Thyroid gland (tissue), 4 donors: ENCODE measurements at regions not wholly inside any gene's neighbourhood (a gene's known extent, or its start where the extent isn't known, plus 50 kb on each side); places are given as distances from the start of the nearest gene placed in this dataset.

ENCODE experiments used
- DNase-seq, 2 donors: peaks; one replicate each; pipeline ENCODE4 v3.0.0-alpha.2; 2019
- H3K27ac ChIP-seq, 3 donors: fragments of 200-600 bp; sonication (generic); 1 replicate in 2 of 3; 2 replicates in 1 of 3; pipeline ENCODE4 v1.5.1; 2016 to 2019; ENCODE audit warnings: mild to moderate bottlenecking in 1 of 3, moderate library complexity in 1 of 3
- H3K27me3 ChIP-seq: fragments of 200-600 bp; sonication (generic); one replicate; pipeline ENCODE4 v1.5.1; 2019
- H3K36me3 ChIP-seq, 2 donors: fragments of 200-600 bp; sonication (generic); one replicate each; pipeline ENCODE4 v1.5.1; 2016 to 2019
- H3K4me1 ChIP-seq, 2 donors: fragments of 200-600 bp; sonication (generic); one replicate each; pipeline ENCODE4 v1.5.1; 2017 to 2019
- H3K4me3 ChIP-seq, 3 donors: fragments of 200-600 bp; sonication (generic); replicated peaks in 1 of 3; 1 replicate in 2 of 3; 2 replicates in 1 of 3; pipeline ENCODE4 v1.5.1; 2016; ENCODE audit warnings: mild to moderate bottlenecking in 1 of 3
- H3K9me3 ChIP-seq: fragments of 200-600 bp; sonication (generic); one replicate; pipeline ENCODE4 v1.5.1; 2017
- POLR2A ChIP-seq, 2 donors: fragments of 450-650 bp; IDR thresholded peaks; one replicate each; pipeline ENCODE4 v1.6.1; 2017; ENCODE audit warnings: antibody characterized with exemption in 2 of 2, mild to moderate bottlenecking in 2 of 2, moderate library complexity in 1 of 2
- WGBS, 2 donors: methylation state at CpG; one replicate each; pipeline ENCODE4 v1.1.5; 2017; 5-methylcytosine and 5-hydroxymethylcytosine counted together
- intact Hi-C: fragments of 100-400 bp; cut with DNase I; formaldehyde crosslinking; loops from one replicate; pipeline ENCODE4 v1.15.1; 2023
- TF ChIP-seq, protein P1 (sequence below), 6 experiments: fragments of 200-600 bp in 3 of 6; fragments of 450-650 bp in 3 of 6; sonication (generic) in 3 of 6; IDR thresholded peaks; one replicate each; pipeline ENCODE4 v1.5.1; 2016 to 2019; ENCODE audit warnings: antibody characterized with exemption in 6 of 6, mild to moderate bottlenecking in 2 of 6, inconsistent platforms in 1 of 6, moderate library complexity in 1 of 6

DNA sequence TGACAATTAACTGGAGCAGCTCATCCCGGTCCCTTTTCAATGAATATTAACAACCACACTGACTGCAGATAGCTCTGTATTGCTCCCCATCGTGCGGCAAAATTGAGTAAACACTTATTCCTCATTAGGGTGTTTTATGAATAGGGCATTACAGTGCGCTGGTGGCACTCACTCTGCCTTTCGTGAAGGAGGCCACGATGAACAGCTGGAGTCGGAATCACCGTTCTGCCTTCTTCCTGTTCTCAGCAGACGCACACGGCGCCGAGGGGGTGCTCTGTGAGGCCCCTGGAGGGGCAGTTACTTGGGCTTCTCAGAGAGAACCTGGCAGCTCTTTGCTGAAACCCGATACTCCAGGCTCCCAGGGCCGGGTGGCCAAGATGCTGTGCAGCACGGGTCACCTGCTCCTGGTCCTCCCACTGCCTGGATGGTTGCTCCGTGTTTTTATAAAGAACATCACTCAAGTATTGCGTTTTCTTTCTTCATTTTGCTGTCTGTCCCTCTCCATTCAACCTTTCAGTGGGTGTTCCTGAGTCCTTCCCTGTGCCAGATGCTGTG lies 241.9 kb downstream of the GLRX3 start:
- WGBS, 2 donors = 27 to 41% methylated on average over 16 of the region's 17 CpGs

DNA sequence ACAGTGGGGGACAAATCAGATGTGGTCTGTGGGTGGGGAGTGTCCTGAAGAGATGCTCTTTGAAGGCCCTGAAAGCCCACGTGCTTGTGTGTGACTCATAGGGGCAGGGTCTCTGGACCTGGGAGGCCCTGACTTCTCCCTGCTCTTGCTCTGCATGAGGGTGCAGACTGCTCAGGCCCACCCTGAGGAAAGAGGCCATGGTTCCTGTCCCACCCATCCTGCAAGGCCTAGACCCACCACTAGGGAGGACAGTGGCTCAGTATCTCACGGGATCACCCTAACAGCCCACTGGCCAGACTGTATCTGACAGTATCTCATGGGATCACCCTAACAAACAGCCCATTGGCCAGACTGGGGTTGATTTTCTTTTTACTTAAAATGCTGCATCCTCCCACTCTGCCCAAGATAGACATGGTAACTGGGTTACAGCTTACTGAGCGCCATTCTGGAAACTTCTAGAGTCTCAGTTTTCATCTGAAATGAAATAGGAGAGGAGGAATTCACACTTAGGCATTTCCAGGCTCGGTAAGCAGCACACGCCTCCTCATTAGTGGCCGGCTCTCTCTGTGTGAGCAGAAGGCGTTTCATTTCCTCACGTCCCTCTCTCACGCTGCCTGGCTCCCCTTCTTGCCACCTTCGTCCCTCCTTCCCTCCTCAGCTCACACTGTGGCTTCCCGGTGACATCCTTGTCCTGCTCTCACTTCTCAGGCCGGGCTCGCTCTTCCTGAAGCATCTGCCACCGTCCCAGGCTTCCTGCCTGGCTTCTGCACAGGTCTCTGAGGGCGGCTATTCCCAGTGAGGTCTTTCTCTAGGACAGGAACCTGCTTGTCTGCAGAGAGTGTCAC lies 242.6 kb downstream of the GLRX3 start:
- Histone ChIP-seq H3K4me3 (no peak overlapping the region), H3K36me3 (no peaks in the 10 kb centered on the region), H3K27me3 (no peaks in the 10 kb centered on the region), H3K4me1 (no peaks in the 10 kb centered on the region), H3K27ac (no peak overlapping the region), H3K9me3 (no peaks in the 10 kb centered on the region)
- 61 to 64% methylated on average over 15 of the region's 15 CpGs for whole genome bisulfite sequencing, 2 donors
- no peak for TF ChIP-seq POLR2A (IDR thresholded peaks at IDR 0.05)
- TF ChIP-seq, protein P1, sequence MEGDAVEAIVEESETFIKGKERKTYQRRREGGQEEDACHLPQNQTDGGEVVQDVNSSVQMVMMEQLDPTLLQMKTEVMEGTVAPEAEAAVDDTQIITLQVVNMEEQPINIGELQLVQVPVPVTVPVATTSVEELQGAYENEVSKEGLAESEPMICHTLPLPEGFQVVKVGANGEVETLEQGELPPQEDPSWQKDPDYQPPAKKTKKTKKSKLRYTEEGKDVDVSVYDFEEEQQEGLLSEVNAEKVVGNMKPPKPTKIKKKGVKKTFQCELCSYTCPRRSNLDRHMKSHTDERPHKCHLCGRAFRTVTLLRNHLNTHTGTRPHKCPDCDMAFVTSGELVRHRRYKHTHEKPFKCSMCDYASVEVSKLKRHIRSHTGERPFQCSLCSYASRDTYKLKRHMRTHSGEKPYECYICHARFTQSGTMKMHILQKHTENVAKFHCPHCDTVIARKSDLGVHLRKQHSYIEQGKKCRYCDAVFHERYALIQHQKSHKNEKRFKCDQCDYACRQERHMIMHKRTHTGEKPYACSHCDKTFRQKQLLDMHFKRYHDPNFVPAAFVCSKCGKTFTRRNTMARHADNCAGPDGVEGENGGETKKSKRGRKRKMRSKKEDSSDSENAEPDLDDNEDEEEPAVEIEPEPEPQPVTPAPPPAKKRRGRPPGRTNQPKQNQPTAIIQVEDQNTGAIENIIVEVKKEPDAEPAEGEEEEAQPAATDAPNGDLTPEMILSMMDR (IDR thresholded peaks at IDR 0.05) = no peak
- intact Hi-C loops = no loop called here
- no peak for DNase-seq

More for the DNA sequence above, 241.9 kb downstream of the GLRX3 start:
- no peak overlapping the region for H3K27ac ChIP-seq
- H3K4me3 ChIP-seq = no peak overlapping the region
- intact Hi-C loops = no loop called here
- no peaks in the 10 kb centered on the region for H3K9me3 ChIP-seq
- DNase-seq = no peak
- no peaks in the 10 kb centered on the region for H3K4me1 ChIP-seq
- TF ChIP-seq POLR2A (IDR thresholded peaks at IDR 0.05) = no peak
- TF ChIP-seq, protein P1 (IDR thresholded peaks at IDR 0.05) = no peak
- no peaks in the 10 kb centered on the region for H3K27me3 ChIP-seq
- no peaks in the 10 kb centered on the region for H3K36me3 ChIP-seq

DNA sequence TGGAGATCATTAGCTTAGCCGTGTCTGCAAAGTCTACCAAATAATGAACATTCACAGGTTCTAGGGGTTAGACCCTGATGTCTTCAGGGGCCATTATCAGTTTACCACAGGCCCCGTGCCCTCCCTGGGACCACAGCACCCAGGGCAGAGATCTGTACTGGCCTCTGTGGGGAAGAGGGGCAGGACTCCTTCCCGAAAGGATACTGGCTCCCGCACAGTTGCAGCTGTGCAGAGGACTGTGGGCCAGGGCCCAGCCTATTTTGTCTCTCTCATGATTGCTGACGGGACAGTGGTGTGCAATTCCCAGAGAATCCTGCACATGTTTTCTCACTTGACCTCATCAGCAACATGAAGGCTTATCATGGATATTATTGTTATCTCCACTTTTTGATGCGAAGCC lies 243.9 kb downstream of the GLRX3 start:
- Histone ChIP-seq H3K36me3 (no peaks in the 10 kb centered on the region), H3K4me3 (no peak overlapping the region), H3K9me3 (no peaks in the 10 kb centered on the region), H3K27me3 (no peaks in the 10 kb centered on the region), H3K4me1 (no peaks in the 10 kb centered on the region), H3K27ac (no peak overlapping the region)
- no peak for DNase-seq
- intact Hi-C loops = no loop called here
- 25 to 51% methylated on average over 4 to 6 of the region's 6 CpGs for WGBS, 2 donors
- TF ChIP-seq POLR2A (IDR thresholded peaks at IDR 0.05) = no peak
- TF ChIP-seq, protein P1 (IDR thresholded peaks at IDR 0.05) = no peak

DNA sequence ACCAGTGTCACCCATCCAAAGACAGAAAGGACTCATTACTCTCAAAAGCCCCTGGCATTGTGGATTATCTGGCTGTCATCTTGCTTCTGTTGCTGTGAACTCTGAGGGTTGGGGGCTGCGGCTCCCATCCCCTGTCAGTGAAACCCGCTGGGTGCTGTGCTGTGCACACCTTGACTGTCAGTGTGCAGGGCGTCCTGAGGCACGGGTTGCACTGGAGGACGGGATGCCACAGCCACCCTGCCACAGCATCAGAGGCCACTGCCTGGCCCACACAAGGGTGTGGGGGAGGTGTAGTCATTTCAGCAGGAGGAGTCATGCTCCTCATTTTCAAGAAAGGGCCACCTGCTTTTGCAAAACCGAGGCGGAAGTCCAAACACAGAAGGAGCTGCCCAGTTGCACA lies 245.8 kb downstream of the GLRX3 start:
- Histone ChIP-seq H3K9me3 (no peaks in the 10 kb centered on the region), H3K36me3 (no peaks in the 10 kb centered on the region), H3K27ac (no peak overlapping the region), H3K4me1 (no peaks in the 10 kb centered on the region), H3K4me3 (no peak overlapping the region), H3K27me3 (no peaks in the 10 kb centered on the region)
- intact Hi-C loops = no loop called here
- DNase-seq = no peak
- 89 to 95% methylated on average over 5 to 7 of the region's 7 CpGs for whole genome bisulfite sequencing, 2 donors
- TF ChIP-seq POLR2A (IDR thresholded peaks at IDR 0.05) = no peak
- TF ChIP-seq, protein P1 (IDR thresholded peaks at IDR 0.05) = no peak

DNA sequence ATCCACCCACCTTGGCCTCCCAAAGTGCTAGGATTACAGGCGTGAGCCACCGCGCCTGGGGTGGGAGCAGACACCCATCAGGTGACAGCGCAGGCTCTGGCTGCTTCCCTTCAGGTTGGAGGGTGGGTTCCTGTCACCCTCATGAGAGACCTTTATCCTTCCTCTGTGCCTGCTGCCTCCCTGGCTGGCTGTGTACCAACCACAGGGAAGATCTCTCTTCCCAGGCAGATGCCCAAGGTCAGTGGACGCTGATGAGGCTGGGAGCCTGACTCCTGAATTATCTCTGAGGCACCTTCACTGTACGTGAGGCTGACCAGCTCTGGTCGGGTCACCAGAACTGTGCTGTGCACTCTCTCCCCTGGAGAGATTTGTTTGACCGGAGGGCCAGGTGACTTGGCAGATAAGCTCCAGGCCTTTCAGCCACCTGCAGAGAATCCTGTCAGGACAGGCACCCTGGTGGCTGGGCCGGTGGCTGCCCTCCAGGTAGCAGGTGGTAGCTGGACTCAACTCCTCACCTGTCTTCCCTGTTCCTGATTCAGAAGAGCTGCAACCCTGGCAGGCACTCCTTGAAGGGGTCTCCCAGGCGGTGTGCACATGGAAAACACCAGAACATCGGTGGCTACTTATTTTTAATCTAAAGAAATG lies 251.9 kb downstream of the GLRX3 start:
- WGBS, 2 donors = 82 to 86% methylated on average over 10 to 11 of the region's 11 CpGs
- Histone ChIP-seq H3K36me3 (no peaks in the 10 kb centered on the region), H3K27ac (no peak overlapping the region), H3K4me3 (no peak overlapping the region), H3K9me3 (no peaks in the 10 kb centered on the region), H3K27me3 (no peaks in the 10 kb centered on the region), H3K4me1 (no peaks in the 10 kb centered on the region)
- no peak for DNase-seq
- intact Hi-C loops = no loop called here
- TF ChIP-seq, protein P1 (IDR thresholded peaks at IDR 0.05) = no peak
- no peak for TF ChIP-seq POLR2A (IDR thresholded peaks at IDR 0.05)
